ENCODE measurements at regions not wholly inside any gene's neighbourhood (a gene's known extent, or its start where the extent isn't known, plus 50 kb on each side); places are given as distances from the start of the nearest gene placed in this dataset.

GRCh38 chr4:115740806-115741205, 627.4 kb upstream of the NDST4 start:
- intact Hi-C loops (cut with DNase I) = no loop called here
- H3K4me1 ChIP-seq = no peaks in the 10 kb centered on the region
- no peaks in the 10 kb centered on the region for H3K9me3 ChIP-seq
- DNase-seq (ENCODE audit: extremely low spot score) = no peak
- WGBS = 9% methylated on average over 1 of the region's 1 CpG
- H3K4me3 ChIP-seq = no peak overlapping the region
- no peaks in the 10 kb centered on the region for H3K36me3 ChIP-seq
- TF ChIP-seq POLR2A (IDR thresholded peaks at IDR 0.05; ENCODE audit: low read depth) (no peak), CTCF (IDR thresholded peaks at IDR 0.05) (no peak), POLR2AphosphoS5 (IDR thresholded peaks at IDR 0.05) (no peak), EP300 (IDR thresholded peaks at IDR 0.05) (no peak)
- no peaks in the 10 kb centered on the region for H3K27me3 ChIP-seq
- H3K27ac ChIP-seq (replicated peaks in 1 of 4) = no peak overlapping the region

GRCh38 chr4:115729739-115730266, 616.4 kb upstream of the NDST4 start:
- no peak for TF ChIP-seq POLR2AphosphoS5 (IDR thresholded peaks at IDR 0.05)
- TF ChIP-seq EP300 (IDR thresholded peaks at IDR 0.05) = no peak
- TF ChIP-seq CTCF (IDR thresholded peaks at IDR 0.05) = no peak
- TF ChIP-seq POLR2A (IDR thresholded peaks at IDR 0.05; ENCODE audit: low read depth) = no peak
- intact Hi-C loops (cut with DNase I) = no loop called here
- DNase-seq (ENCODE audit: extremely low spot score) = no peak
- Histone ChIP-seq H3K4me3 (no peak overlapping the region), H3K9me3 (no peaks in the 10 kb centered on the region), H3K36me3 (no peaks in the 10 kb centered on the region), H3K27me3 (no peaks in the 10 kb centered on the region), H3K27ac (replicated peaks in 1 of 4) (no peak overlapping the region), H3K4me1 (no peaks in the 10 kb centered on the region)
- WGBS = 82% methylated on average over 5 of the region's 5 CpGs

- TF ChIP-seq EP300 (IDR thresholded peaks at IDR 0.05) = no peak
- no peak for TF ChIP-seq POLR2AphosphoS5 (IDR thresholded peaks at IDR 0.05)
- no peak for TF ChIP-seq POLR2A (IDR thresholded peaks at IDR 0.05; ENCODE audit: low read depth)
- TF ChIP-seq CTCF (IDR thresholded peaks at IDR 0.05) = no peak
- Histone ChIP-seq H3K4me1 (no peaks in the 10 kb centered on the region), H3K9me3 (no peaks in the 10 kb centered on the region), H3K4me3 (no peak overlapping the region), H3K27ac (replicated peaks in 1 of 4) (no peak overlapping the region), H3K27me3 (no peaks in the 10 kb centered on the region), H3K36me3 (no peaks in the 10 kb centered on the region)
- no peak for DNase-seq (ENCODE audit: extremely low spot score)
- WGBS = 92% methylated on average over 3 of the region's 3 CpGs
- intact Hi-C loops (cut with DNase I) = no loop called here
These were observed 610.2 kb upstream of the NDST4 start for GRCh38 chr4:115723621-115724020.

- 52% methylated on average over 1 of the region's 1 CpG for WGBS
- intact Hi-C loops (cut with DNase I) = no loop called here
- Histone ChIP-seq H3K27ac (replicated peaks in 1 of 4) (no peak overlapping the region), H3K4me1 (no peaks in the 10 kb centered on the region), H3K4me3 (no peak overlapping the region), H3K36me3 (no peaks in the 10 kb centered on the region), H3K9me3 (no peaks in the 10 kb centered on the region), H3K27me3 (no peaks in the 10 kb centered on the region)
- TF ChIP-seq EP300 (IDR thresholded peaks at IDR 0.05) = no peak
- no peak for TF ChIP-seq POLR2A (IDR thresholded peaks at IDR 0.05; ENCODE audit: low read depth)
- TF ChIP-seq CTCF (IDR thresholded peaks at IDR 0.05) = no peak
- TF ChIP-seq POLR2AphosphoS5 (IDR thresholded peaks at IDR 0.05) = no peak
- DNase-seq (ENCODE audit: extremely low spot score) = no peak
These were observed 607.2 kb upstream of the NDST4 start for GRCh38 chr4:115720611-115721010.

- no peaks in the 10 kb centered on the region for H3K9me3 ChIP-seq
- H3K36me3 ChIP-seq = no peaks in the 10 kb centered on the region
- no peak for DNase-seq (ENCODE audit: extremely low spot score)
- no peak for TF ChIP-seq POLR2AphosphoS5 (IDR thresholded peaks at IDR 0.05)
- no peak for TF ChIP-seq EP300 (IDR thresholded peaks at IDR 0.05)
- no peak for TF ChIP-seq CTCF (IDR thresholded peaks at IDR 0.05)
- TF ChIP-seq POLR2A (IDR thresholded peaks at IDR 0.05; ENCODE audit: low read depth) = no peak
- intact Hi-C loops (cut with DNase I) = no loop called here
- no peak overlapping the region for H3K27ac ChIP-seq (replicated peaks in 1 of 4)
- no peaks in the 10 kb centered on the region for H3K27me3 ChIP-seq
- H3K4me3 ChIP-seq = no peak overlapping the region
- no peaks in the 10 kb centered on the region for H3K4me1 ChIP-seq
- 50% methylated on average over 2 of the region's 2 CpGs for WGBS
These were observed 598.2 kb upstream of the NDST4 start for GRCh38 chr4:115711575-115711974.

Measured in esophagus muscularis mucosa (tissue), 4 donors.